Fibroblast of lung (primary cell): ENCODE measurements at regions not wholly inside any gene's neighbourhood (a gene's known extent, or its start where the extent isn't known, plus 50 kb on each side); places are given as distances from the start of the nearest gene placed in this dataset.

Source experiments
- DNase-seq, 2 donors: peaks; one replicate each; pipeline versions ENCODE4 v3.0.0 to v3.0.0-alpha.2; 2010; ENCODE audit warnings: low read depth in 2 of 2
- H2AFZ ChIP-seq: 2 replicates; pipeline ENCODE4 v1.5.1; 2012; ENCODE audit warnings: low read length, control low read depth, inconsistent platforms
- H3K27ac ChIP-seq: 2 replicates; pipeline ENCODE4 v1.5.1; 2011; ENCODE audit warnings: low read length, control low read depth; ENCODE audit not compliant: insufficient read depth
- H3K27me3 ChIP-seq: 2 replicates; pipeline ENCODE4 v1.5.1; 2011; ENCODE audit warnings: mild to moderate bottlenecking, low read length; ENCODE audit not compliant: control insufficient read depth, insufficient read depth
- H3K36me3 ChIP-seq: 2 replicates; pipeline ENCODE4 v1.5.1; 2011; ENCODE audit warnings: low read length; ENCODE audit not compliant: control insufficient read depth, insufficient read depth
- H3K4me1 ChIP-seq: 2 replicates; pipeline ENCODE4 v1.5.1; 2011; ENCODE audit warnings: low read length; ENCODE audit not compliant: control insufficient read depth, insufficient read depth; ENCODE audit errors: extremely low read depth
- H3K4me2 ChIP-seq: 2 replicates; pipeline ENCODE4 v1.5.1; 2011; ENCODE audit warnings: low read length, control low read depth; ENCODE audit not compliant: insufficient read depth; ENCODE audit errors: extremely low read depth
- H3K4me3 ChIP-seq, 4 experiments: fragments of 200-600 bp in 1 of 4; sonication (generic) in 1 of 4; replicated peaks in 1 of 4; 2 replicates each; pipeline ENCODE4 v1.5.1; 2011 to 2016; ENCODE audit warnings: low read length in 4 of 4, low read depth in 3 of 4, mild to moderate bottlenecking in 3 of 4, control low read depth in 2 of 4, inconsistent platforms in 1 of 4, mixed read lengths in 1 of 4; ENCODE audit not compliant: insufficient read depth in 1 of 4; ENCODE audit errors: control extremely low read depth in 1 of 4
- H3K79me2 ChIP-seq: 2 replicates; pipeline ENCODE4 v1.5.1; 2012; ENCODE audit warnings: mild to moderate bottlenecking, low read length, inconsistent platforms; ENCODE audit not compliant: control insufficient read depth, insufficient read depth
- H3K9ac ChIP-seq: 2 replicates; pipeline ENCODE4 v1.5.1; 2011; ENCODE audit warnings: mild to moderate bottlenecking, low read length, control low read depth; ENCODE audit not compliant: insufficient read depth
- H3K9me3 ChIP-seq: 2 replicates; pipeline ENCODE4 v1.5.1; 2012; ENCODE audit warnings: low read depth, low read length; ENCODE audit not compliant: control insufficient read depth, insufficient read depth
- H4K20me1 ChIP-seq: 2 replicates; pipeline ENCODE4 v1.5.1; 2011; ENCODE audit warnings: low read length; ENCODE audit not compliant: control insufficient read depth, insufficient read depth; ENCODE audit errors: extremely low read depth
- EZH2 ChIP-seq: IDR thresholded peaks from 2 replicates; pipeline ENCODE4 v1.5.1; 2012; ENCODE audit warnings: low read length, control low read depth, mild to moderate bottlenecking; ENCODE audit errors: missing control alignments
- TF ChIP-seq, protein P1 (sequence below), 2 donors: IDR thresholded peaks in 1 of 2; conservative IDR thresholded peaks in 1 of 2; 1 replicate in 1 of 2; 2 replicates in 1 of 2; pipeline ENCODE4 v1.5.1; 2011 to 2012; ENCODE audit warnings: low read length in 2 of 2, control low read depth in 1 of 2, inconsistent platforms in 1 of 2, low read depth in 1 of 2, mild to moderate bottlenecking in 1 of 2

DNA sequence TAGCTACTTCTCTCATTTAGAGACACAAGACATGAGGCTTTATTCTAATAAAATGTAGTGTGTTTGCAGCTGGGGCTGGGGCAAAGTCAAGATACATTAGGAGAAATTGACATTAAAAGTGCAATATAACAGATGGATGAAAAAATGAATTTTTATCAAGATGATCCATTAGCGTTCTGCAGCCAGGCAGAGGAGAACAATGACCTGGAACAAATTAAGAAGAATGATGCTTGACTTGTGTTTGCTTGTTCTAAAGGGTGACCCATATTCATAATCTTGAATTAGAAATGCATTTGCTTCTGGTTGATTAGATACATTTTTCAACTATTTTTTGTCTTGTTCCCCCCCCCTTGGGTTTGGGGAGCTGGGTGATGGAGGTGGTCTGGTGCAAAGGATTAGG, 439.5 kb upstream of the BOD1L1 start:
- Histone ChIP-seq H3K9ac (no peak overlapping the region), H3K79me2 (no peaks in the 10 kb centered on the region)

DNA sequence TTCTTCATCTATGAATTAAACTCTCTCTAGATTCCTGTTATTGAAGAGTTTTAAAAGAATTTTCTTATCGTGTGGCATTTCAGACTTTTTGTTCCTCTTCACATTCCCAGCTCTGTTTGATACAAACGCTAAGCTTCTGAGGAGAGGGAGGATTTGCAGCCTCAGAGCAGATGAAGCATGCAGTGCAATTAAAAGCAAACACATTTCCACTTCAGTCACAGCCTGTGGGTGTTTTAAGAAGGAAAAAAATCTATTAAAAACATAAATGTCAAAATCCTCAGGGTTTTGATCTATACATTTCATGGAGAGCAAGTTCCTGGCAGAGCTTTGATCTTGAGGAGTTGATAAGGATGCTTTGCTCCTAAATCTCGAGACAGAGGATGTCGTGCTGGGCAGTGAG, 442.4 kb upstream of the BOD1L1 start:
- Histone ChIP-seq H3K4me1 (no peaks in the 10 kb centered on the region), H3K9ac (no peak overlapping the region), H2AFZ (no peak overlapping the region), H3K4me3 (no peak overlapping the region), H4K20me1 (no peaks in the 10 kb centered on the region), H3K27me3 (no peaks in the 10 kb centered on the region), H3K4me2 (no peak overlapping the region), H3K9me3 (no peaks in the 10 kb centered on the region), H3K79me2 (no peaks in the 10 kb centered on the region), H3K36me3 (no peaks in the 10 kb centered on the region), H3K27ac (no peak overlapping the region)
- no peak for DNase-seq
- no peak for TF ChIP-seq EZH2
- TF ChIP-seq, protein P1, sequence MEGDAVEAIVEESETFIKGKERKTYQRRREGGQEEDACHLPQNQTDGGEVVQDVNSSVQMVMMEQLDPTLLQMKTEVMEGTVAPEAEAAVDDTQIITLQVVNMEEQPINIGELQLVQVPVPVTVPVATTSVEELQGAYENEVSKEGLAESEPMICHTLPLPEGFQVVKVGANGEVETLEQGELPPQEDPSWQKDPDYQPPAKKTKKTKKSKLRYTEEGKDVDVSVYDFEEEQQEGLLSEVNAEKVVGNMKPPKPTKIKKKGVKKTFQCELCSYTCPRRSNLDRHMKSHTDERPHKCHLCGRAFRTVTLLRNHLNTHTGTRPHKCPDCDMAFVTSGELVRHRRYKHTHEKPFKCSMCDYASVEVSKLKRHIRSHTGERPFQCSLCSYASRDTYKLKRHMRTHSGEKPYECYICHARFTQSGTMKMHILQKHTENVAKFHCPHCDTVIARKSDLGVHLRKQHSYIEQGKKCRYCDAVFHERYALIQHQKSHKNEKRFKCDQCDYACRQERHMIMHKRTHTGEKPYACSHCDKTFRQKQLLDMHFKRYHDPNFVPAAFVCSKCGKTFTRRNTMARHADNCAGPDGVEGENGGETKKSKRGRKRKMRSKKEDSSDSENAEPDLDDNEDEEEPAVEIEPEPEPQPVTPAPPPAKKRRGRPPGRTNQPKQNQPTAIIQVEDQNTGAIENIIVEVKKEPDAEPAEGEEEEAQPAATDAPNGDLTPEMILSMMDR (conservative IDR thresholded peaks at IDR 0.05 in 1 of 2, IDR thresholded peaks at IDR 0.05 in 1 of 2; ENCODE audit: low read depth in 1 of 2, low read length in 2 of 2): no peak

More for the DNA sequence above, 439.5 kb upstream of the BOD1L1 start:
- TF ChIP-seq, protein P1 (conservative IDR thresholded peaks at IDR 0.05 in 1 of 2, IDR thresholded peaks at IDR 0.05 in 1 of 2; ENCODE audit: low read depth in 1 of 2, low read length in 2 of 2): no peak
- no peak for TF ChIP-seq EZH2
- no peaks in the 10 kb centered on the region for H3K27me3 ChIP-seq
- no peaks in the 10 kb centered on the region for H3K9me3 ChIP-seq
- H3K4me3 ChIP-seq: no peak overlapping the region
- no peak overlapping the region for H2AFZ ChIP-seq
- no peaks in the 10 kb centered on the region for H3K4me1 ChIP-seq
- no peak overlapping the region for H3K4me2 ChIP-seq
- no peaks in the 10 kb centered on the region for H4K20me1 ChIP-seq
- no peak for DNase-seq
- no peaks in the 10 kb centered on the region for H3K36me3 ChIP-seq
- no peak overlapping the region for H3K27ac ChIP-seq

DNA sequence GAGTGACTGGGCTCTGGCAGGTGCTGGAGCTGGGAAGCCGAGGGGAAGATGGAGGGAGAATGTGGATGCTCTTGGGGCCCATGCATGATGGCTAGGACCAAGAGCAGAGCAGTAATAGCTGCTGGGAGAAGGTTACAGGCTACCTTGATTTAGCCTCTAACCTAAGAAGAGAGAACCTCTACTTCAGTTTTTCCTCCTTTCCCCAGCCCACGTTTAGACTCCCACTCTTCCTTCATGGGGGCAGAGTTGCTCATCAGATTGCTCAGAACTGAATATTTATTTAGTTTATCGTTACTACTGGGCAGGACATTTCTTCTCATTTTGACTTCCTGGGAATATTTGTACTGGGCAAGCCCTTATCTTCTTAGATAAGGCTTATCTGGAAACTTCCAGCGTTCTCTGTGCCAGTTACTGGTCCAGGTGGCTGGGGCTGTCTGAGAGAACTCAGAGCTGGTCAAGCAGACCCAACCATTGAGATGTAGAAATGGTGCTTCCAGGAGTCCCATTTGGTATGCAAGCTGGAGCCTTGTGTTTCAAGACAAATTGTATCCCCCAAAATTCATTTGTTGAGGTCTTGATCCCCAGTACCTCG, 442.9 kb upstream of the BOD1L1 start:
- Histone ChIP-seq H3K9me3 (no peaks in the 10 kb centered on the region), H3K4me3 (no peak overlapping the region), H3K9ac (no peak overlapping the region), H2AFZ (no peak overlapping the region), H3K4me2 (no peak overlapping the region), H3K4me1 (no peaks in the 10 kb centered on the region), H3K36me3 (no peaks in the 10 kb centered on the region), H3K27ac (no peak overlapping the region), H3K27me3 (no peaks in the 10 kb centered on the region), H3K79me2 (no peaks in the 10 kb centered on the region), H4K20me1 (no peaks in the 10 kb centered on the region)
- no peak for DNase-seq
- TF ChIP-seq, protein P1 (conservative IDR thresholded peaks at IDR 0.05 in 1 of 2, IDR thresholded peaks at IDR 0.05 in 1 of 2; ENCODE audit: low read depth in 1 of 2, low read length in 2 of 2): no peak
- TF ChIP-seq EZH2: no peak
